ENCODE measurements at regions not wholly inside any gene's neighbourhood (a gene's known extent, or its start where the extent isn't known, plus 50 kb on each side); places are given as distances from the start of the nearest gene placed in this dataset.

DNA sequence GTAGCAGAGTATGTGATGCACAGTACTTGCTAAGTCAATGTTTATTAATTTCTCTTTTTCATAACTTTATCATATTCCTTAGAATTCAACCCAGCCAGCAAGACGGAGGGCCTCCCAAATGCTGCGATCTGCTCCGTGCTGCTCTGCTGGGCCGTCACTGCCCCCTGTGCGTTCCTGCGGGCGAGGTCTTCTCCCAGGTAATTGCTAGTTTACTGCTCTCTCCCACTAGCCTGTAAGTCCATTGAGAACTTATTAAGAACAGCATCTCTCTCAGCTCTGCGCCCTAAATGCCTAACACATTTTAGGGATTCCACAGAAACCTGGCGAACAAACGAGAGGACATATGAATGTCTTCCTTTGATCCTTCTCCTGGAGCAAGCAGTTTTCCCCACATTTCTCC is 153.6 kb upstream of the ARHGAP28 start:
- no peak for DNase-seq (ENCODE audit: low read depth)
- TF ChIP-seq, protein P1, sequence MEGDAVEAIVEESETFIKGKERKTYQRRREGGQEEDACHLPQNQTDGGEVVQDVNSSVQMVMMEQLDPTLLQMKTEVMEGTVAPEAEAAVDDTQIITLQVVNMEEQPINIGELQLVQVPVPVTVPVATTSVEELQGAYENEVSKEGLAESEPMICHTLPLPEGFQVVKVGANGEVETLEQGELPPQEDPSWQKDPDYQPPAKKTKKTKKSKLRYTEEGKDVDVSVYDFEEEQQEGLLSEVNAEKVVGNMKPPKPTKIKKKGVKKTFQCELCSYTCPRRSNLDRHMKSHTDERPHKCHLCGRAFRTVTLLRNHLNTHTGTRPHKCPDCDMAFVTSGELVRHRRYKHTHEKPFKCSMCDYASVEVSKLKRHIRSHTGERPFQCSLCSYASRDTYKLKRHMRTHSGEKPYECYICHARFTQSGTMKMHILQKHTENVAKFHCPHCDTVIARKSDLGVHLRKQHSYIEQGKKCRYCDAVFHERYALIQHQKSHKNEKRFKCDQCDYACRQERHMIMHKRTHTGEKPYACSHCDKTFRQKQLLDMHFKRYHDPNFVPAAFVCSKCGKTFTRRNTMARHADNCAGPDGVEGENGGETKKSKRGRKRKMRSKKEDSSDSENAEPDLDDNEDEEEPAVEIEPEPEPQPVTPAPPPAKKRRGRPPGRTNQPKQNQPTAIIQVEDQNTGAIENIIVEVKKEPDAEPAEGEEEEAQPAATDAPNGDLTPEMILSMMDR (IDR thresholded peaks at IDR 0.05; ENCODE audit: low read depth, low read length, missing control alignments) = no peak
- no peak overlapping the region for H3K4me3 ChIP-seq (ENCODE audit: low read depth, low read length)

DNA sequence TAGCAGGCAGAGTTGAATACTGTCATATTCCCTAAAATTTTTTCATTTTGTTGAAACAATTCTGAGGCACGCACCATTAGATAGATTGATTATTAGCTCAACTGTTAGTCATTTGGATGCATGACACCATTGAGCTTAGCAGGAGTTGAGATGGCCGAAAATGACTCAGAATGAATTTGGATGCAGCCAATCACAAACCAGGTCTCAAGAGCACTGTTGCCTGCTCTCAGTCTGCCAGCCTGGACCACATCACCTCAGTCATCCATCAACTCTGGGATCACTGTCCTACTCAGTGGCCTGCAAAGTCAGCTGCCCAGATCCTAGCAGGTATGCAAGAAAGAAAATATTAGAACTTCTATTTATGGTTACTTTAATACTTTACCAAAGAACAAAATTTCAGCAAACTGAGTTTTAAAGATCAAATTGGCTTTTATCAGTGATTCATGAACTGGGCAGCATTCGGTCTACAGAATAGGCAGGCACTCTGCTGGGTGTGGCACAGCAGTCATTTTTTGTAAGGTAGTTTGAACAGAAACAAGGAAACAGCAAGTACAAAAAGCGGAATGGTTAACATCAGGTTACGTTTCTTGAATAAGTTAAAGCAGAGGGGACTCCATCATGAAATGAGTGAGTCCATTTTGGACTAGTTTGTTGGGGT is 152.7 kb upstream of the ARHGAP28 start:
- H3K4me3 ChIP-seq (ENCODE audit: low read depth, low read length) = no peak overlapping the region
- DNase-seq (ENCODE audit: low read depth) = no peak
- TF ChIP-seq, protein P1 (IDR thresholded peaks at IDR 0.05; ENCODE audit: low read depth, low read length, missing control alignments) = no peak

DNA sequence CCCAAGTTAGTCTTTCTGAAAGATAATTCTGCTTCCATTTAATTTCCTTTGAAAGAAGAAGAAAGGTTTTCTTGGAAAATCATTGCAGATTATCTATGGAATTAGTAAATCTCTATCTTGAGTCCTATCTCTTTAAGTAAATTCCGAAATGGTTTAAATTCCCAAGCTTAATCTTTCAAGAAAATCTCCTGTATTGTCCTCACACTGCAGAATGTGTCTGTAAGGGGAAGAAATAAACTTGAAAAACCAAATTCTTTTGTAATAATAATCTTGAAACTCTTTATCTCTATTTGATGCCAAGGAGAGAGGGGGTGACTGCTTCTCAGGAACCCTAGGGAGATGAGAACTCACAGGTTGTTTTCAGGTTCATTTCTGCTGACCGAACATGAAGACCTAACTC is 150.8 kb upstream of the ARHGAP28 start:
- no peak for DNase-seq (ENCODE audit: low read depth)
- H3K4me3 ChIP-seq (ENCODE audit: low read depth, low read length) = no peak overlapping the region
- TF ChIP-seq, protein P1 (IDR thresholded peaks at IDR 0.05; ENCODE audit: low read depth, low read length, missing control alignments) = no peak

DNA sequence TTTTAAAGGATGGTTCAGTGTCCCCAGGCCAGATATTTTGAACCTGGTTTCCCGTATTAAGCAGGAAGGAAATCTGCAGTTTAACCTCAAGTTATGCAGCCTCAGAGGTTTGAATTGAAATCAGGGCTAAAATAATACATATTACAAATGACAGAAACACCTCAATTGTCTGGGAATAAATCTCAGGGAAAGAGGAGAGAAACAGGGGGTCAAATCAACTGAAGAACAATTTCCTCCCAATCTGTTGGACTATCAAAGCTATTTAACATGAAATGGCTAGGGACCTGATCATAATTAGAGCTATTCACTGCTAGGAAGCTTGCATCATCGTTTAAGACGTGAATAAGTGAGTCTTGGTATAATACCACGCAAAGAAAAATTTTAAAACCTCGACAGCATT is 150.0 kb upstream of the ARHGAP28 start:
- TF ChIP-seq, protein P1 (IDR thresholded peaks at IDR 0.05; ENCODE audit: low read depth, low read length, missing control alignments) = no peak
- no peak for DNase-seq (ENCODE audit: low read depth)
- H3K4me3 ChIP-seq (ENCODE audit: low read depth, low read length) = no peak overlapping the region

DNA sequence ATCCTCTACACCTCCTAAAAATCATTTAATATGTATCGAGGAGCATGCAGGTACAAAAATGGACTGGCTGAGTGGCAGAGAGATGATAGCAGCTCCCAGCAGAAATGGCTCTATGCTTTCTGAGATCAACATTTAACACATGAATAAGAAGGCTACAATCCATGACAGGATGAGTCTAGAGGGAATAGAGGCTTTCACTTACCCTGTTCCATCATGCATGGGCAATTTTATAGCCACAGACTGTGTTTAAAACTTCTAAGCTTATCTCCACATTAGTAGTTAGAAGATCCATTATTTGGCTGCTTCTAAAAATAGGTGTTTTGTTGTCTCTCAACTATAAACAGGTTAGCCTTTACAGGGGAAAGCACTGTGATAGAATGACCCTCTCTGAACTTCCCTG is 149.1 kb upstream of the ARHGAP28 start:
- TF ChIP-seq, protein P1 (IDR thresholded peaks at IDR 0.05; ENCODE audit: low read depth, low read length, missing control alignments) = no peak
- no peak overlapping the region for H3K4me3 ChIP-seq (ENCODE audit: low read depth, low read length)
- DNase-seq (ENCODE audit: low read depth) = no peak

DNA sequence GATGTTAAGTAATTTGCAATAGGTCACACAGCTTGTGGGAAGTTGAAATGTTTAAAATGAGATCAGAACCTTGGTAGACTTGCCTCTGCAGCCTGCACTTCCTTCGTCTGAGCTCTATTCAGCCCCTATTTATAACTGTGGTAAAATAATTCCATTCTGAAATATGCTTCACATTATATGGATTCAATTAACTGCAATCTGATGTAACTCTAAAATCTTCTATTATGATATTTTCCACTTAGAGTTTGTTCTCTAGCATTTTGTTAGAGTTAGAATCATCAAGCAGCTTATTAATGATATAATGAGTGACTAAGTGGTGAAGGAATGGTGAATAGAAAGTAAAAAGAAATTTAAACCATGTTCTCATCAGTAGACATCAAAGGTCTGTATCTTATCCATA is 139.6 kb upstream of the ARHGAP28 start:
- TF ChIP-seq, protein P1 (IDR thresholded peaks at IDR 0.05; ENCODE audit: low read depth, low read length, missing control alignments) = no peak
- H3K4me3 ChIP-seq (ENCODE audit: low read depth, low read length) = no peak overlapping the region
- DNase-seq (ENCODE audit: low read depth) = no peak

DNA sequence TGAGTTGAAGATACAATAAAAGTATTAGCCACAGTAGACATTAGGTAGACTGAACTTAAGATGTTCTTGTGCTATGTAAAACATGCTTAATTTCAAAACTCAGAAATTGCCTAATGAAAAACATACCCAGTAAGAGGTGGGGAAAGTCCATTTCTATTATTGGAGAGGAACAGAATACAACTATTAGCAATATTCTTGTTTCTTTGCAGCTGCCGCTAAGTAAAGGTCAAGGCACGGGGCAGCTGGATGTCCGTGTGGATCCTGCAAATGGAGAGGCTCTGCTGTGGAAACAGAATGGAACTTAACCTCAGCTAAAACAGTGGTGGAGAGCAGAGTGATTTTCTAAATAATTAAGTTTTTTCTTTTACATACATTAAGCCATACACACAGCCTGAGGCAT is 139.2 kb upstream of the ARHGAP28 start:
- no peak for DNase-seq (ENCODE audit: low read depth)
- TF ChIP-seq, protein P1 (IDR thresholded peaks at IDR 0.05; ENCODE audit: low read depth, low read length, missing control alignments) = no peak
- no peak overlapping the region for H3K4me3 ChIP-seq (ENCODE audit: low read depth, low read length)

Data from GM12864 (cell line).